ENCODE measurements at regions not wholly inside any gene's neighbourhood (a gene's known extent, or its start where the extent isn't known, plus 50 kb on each side); places are given as distances from the start of the nearest gene placed in this dataset.

DNA sequence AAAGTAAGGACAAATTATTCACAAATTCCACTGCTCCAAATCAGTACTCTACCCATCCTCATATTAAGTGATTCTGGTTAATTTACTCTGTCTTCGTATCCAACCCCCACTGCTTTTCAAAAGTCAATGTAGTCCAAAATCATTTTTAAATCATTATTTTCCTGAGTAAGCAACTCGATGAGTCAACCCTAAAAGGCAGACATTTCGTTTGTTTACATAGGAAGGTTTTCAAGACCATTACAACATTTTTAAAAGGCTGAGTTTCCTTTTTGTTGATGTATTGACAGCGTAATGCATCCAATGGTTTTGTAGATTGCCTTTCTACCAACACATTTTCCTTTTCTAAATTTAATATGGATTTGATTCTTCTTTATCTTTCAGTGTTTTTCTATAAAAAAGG lies 523.0 kb upstream of the ANKRD30A start:
- H3K4me3 ChIP-seq (ENCODE audit: low read depth, low read length): no peak overlapping the region
- DNase-seq (ENCODE audit: low read depth): peak; percentile 52

DNA sequence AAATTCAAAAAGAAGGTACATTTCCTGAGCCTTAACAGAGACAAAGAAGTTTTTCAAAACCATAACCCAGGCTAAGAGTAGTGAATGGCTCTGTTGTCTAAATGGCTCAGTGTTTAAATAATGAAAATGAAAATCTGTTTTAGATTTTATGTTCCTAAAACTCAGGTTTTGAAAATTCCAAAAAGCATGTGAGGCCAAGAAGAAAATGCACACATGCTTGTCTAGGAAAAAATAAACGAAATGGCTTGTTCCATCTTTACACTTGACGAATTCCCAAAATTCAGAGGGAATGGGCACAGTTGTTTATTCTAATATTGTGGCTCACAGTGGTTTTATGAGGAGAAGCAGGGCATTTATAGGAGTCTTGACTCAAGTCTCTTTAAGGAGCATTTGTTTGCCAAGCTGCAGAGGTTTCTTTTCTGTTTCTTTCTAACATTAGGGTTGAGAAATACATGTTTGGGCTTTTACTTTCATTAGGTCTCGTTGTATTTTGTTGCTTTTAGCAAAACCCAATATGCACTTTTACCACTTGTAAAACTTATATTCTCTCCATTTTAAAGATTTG lies 527.6 kb upstream of the ANKRD30A start:
- no peak overlapping the region for H3K4me3 ChIP-seq (ENCODE audit: low read depth, low read length)
- no peak for DNase-seq (ENCODE audit: low read depth)

DNA sequence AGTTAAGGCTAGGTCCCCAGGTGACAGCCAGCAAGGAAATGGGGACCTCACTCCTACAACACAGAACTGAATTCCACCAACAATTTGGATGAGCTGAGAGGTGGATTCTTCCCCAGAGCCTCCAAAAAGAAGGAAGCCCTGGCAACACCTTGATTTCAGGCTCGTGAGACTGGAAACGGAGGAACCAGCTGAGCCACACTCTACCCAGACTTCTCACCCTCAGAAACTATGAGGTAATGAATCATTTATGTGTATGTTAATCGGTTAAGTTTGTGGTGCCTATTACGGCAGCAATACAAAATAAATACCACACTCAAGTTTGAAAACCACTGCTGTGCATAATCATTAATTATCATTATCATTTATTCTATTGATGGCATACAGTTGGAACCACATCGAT lies 532.4 kb upstream of the ANKRD30A start:
- no peak for DNase-seq (ENCODE audit: low read depth)
- no peak overlapping the region for H3K4me3 ChIP-seq (ENCODE audit: low read depth, low read length)

- H3K4me3 ChIP-seq (ENCODE audit: low read depth, low read length): no peak overlapping the region
- DNase-seq (ENCODE audit: low read depth): no peak
Observed at GRCh38 chr10:36591436-36591835, 534.0 kb upstream of the ANKRD30A start.

- no peak for DNase-seq (ENCODE audit: low read depth)
- H3K4me3 ChIP-seq (ENCODE audit: low read depth, low read length): no peak overlapping the region
Observed at GRCh38 chr10:36583690-36584089, 541.7 kb upstream of the ANKRD30A start.

GRCh38 chr10:36581237-36581636 lies 544.2 kb upstream of the ANKRD30A start:
- no peak for DNase-seq (ENCODE audit: low read depth)
- H3K4me3 ChIP-seq (ENCODE audit: low read depth, low read length): no peak overlapping the region

DNA sequence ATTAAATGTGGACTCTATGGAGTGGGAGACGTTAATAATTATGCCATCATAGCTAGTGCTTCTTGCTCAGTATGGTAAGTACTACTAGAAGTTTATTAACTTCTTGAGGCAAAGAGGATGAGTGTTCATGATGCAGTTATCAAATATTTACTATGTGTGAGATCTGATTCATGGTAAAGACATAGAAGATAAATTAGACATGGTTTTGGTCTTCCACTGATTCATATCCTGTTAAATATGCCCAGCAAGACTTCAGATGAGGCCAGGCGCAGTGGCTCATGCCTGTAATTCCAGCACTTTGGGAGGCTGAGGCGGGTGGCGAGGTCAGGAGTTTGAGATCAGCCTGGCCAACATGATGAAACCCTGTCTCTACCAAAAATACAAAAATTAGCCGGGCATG lies 547.1 kb upstream of the ANKRD30A start:
- no peak overlapping the region for H3K4me3 ChIP-seq (ENCODE audit: low read depth, low read length)
- DNase-seq (ENCODE audit: low read depth): peak; percentile 36

DNA sequence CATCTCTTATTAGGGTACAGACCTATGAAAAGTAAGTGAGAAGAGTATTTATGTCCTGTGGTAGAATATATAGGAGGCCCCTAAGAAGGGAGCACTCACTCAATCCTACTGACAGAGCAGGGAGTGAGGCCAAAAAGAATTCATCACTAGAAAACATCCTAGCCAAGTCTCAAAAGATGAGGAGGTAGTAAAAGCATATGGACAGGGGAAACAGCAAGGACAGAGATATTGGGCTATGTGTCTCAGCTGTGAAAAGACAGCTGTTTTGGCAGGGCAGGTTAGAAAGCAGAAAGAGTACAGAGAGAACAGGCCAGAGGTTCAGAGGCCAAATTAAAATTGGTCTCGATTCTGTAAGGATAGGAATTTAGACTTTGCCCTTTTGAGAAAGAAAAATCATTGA lies 548.3 kb upstream of the ANKRD30A start:
- no peak overlapping the region for H3K4me3 ChIP-seq (ENCODE audit: low read depth, low read length)
- DNase-seq (ENCODE audit: low read depth): no peak

DNA sequence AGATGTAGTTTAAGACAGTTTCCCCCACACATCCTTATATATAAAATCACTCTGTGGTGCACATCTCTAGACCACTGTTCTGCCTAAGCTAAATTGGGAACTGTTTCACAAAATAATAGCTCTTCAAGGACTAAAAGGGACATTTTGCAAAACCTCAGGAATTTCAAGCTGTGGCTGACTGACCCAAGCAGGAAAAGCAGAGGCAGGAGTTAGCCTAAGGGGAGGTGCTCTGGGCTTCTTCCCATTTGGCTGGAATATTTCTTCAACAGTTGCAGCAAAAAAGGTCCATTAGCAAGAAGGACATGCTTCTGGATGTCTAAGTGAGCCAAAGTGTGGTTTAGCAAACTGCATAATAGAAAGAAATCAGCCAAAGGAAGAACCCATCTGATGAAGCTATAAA lies 551.2 kb upstream of the ANKRD30A start:
- DNase-seq (ENCODE audit: low read depth): peak; percentile 41
- H3K4me3 ChIP-seq (ENCODE audit: low read depth, low read length): no peak overlapping the region

DNA sequence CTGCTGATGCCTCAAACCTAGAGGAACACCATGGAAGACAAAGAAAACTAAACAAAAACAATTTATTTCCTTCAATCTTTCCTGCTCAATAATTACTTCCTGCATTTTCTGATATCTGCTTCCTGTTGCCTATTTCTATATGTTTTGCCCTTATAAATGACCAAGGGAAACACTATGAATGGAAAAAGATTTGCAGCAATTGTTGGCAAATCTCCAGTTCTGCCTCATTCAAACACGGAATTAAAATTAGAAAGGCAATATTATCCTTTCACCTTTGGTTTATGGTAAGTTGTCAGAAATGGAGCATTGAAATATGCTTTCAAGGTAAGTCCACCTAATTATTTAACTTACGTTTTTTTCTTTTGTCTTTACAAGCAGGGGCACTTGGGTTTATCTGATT lies 552.2 kb upstream of the ANKRD30A start:
- no peak for DNase-seq (ENCODE audit: low read depth)
- H3K4me3 ChIP-seq (ENCODE audit: low read depth, low read length): no peak overlapping the region

- DNase-seq (ENCODE audit: low read depth): no peak
Observed at GRCh38 chr10:36564433-36564832, 561.0 kb upstream of the ANKRD30A start.

GRCh38 chr10:36559412-36560400 lies 565.7 kb upstream of the ANKRD30A start:
- no peak overlapping the region for H3K4me3 ChIP-seq (ENCODE audit: low read depth, low read length)
- DNase-seq (ENCODE audit: low read depth): peak; percentile 60

More at GRCh38 chr10:36564433-36564832, 561.0 kb upstream of the ANKRD30A start:
- H3K4me3 ChIP-seq (ENCODE audit: low read depth, low read length): no peak overlapping the region

GRCh38 chr10:36556468-36556867 lies 568.9 kb upstream of the ANKRD30A start:
- no peak overlapping the region for H3K4me3 ChIP-seq (ENCODE audit: low read depth, low read length)
- no peak for DNase-seq (ENCODE audit: low read depth)

DNA sequence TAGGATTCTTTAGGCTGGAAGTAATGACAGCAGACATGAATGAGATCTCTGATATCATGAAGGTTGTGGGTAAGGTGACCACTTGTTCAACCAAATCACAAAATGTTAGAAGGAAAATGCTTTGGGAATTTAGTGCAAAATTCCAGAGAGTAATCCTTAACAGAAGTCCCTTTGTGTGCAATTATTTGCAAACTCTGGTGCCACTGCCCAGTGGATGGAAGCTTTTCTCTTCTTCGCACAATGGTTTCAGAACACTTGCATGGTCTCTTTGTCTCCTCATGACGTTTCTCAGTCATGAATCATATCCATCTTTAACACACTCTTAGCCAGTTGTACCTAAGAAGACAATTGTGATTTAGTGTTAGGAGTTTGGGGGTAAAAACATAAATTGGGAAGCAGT lies 570.4 kb upstream of the ANKRD30A start:
- no peak overlapping the region for H3K4me3 ChIP-seq (ENCODE audit: low read depth, low read length)
- DNase-seq (ENCODE audit: low read depth): no peak

- H3K4me3 ChIP-seq (ENCODE audit: low read depth, low read length): no peak overlapping the region
- DNase-seq (ENCODE audit: low read depth): no peak
Observed at GRCh38 chr10:36547965-36548364, 577.4 kb upstream of the ANKRD30A start.

GRCh38 chr10:36542493-36542892 lies 582.9 kb upstream of the ANKRD30A start:
- no peak overlapping the region for H3K4me3 ChIP-seq (ENCODE audit: low read depth, low read length)
- DNase-seq (ENCODE audit: low read depth): no peak

DNA sequence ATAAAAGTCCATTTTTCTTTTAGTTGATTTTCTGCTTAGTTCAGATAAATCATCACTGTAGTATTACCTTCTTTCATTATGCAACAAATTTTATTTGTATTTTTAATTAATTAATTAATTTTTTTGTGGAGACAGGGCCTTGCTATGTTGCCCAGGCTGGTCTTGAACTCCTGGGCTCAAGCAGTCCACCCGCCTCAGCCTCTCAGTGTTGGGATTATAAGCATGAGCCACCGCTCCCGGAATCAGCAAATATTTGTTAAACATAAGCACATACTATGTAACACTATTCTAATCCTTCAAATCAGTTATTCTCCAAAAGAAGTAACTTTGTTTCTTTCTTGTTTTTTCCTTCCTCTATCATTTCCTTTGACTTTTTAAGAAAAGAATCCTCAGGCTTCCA lies 584.8 kb upstream of the ANKRD30A start:
- no peak overlapping the region for H3K4me3 ChIP-seq (ENCODE audit: low read depth, low read length)
- DNase-seq (ENCODE audit: low read depth): no peak

- no peak overlapping the region for H3K4me3 ChIP-seq (ENCODE audit: low read depth, low read length)
- no peak for DNase-seq (ENCODE audit: low read depth)
Observed at GRCh38 chr10:36538953-36539586, 586.3 kb upstream of the ANKRD30A start.

DNA sequence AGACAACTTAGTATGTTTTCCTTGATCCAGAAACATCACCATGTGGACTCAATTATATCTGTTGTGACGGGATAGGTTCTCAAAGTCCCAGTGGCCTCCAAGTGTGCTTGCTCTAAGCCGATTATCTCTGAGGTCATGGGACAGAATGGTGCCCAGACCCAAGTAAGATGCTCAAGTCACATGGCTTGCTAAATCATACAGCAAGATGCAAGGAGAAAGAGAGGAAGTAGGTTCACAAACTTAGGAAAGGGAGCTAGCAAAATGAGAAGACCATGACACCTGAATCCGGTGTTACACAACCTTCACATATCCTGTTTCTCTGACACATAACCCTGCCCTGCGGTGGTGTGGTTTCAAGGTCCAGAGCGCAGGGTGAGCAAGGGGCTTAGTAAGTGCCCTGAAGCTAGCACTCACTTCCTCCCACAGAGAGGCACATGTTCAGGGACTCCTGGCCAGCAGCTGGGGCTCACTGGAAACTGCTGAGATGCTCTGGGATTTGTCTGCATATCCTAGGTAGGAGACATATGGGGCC lies 590.9 kb upstream of the ANKRD30A start:
- no peak overlapping the region for H3K4me3 ChIP-seq (ENCODE audit: low read depth, low read length)
- peak; percentile 79 for DNase-seq (ENCODE audit: low read depth)

- no peak for DNase-seq (ENCODE audit: low read depth)
- no peak overlapping the region for H3K4me3 ChIP-seq (ENCODE audit: low read depth, low read length)
Observed at GRCh38 chr10:36533861-36534260, 591.5 kb upstream of the ANKRD30A start.

Data from skeletal muscle cell (primary cell).